ENCODE measurements at regions not wholly inside any gene's neighbourhood (a gene's known extent, or its start where the extent isn't known, plus 50 kb on each side); places are given as distances from the start of the nearest gene placed in this dataset.

- Histone ChIP-seq H3K4me2 (ENCODE audit: low read depth, low read length) (no peak overlapping the region), H3K27ac (ENCODE audit: low read length) (no peak overlapping the region), H3K79me2 (ENCODE audit: low read length) (no peaks in the 10 kb centered on the region), H3K9ac (ENCODE audit: low read length) (no peak overlapping the region), H4K20me1 (ENCODE audit: insufficient read depth, low read length) (no peaks in the 10 kb centered on the region), H3K4me1 (ENCODE audit: low read length) (no peaks in the 10 kb centered on the region), H3K4me3 (ENCODE audit: low read length) (no peak overlapping the region), H3K27me3 (replicated peaks; ENCODE audit: insufficient read depth, low read length) (no peaks in the 10 kb centered on the region), H3K9me3 (replicated peaks; ENCODE audit: insufficient read depth, low read length) (no peaks in the 10 kb centered on the region), H3K36me3 (replicated peaks; ENCODE audit: insufficient read depth, low read length) (no peaks in the 10 kb centered on the region), H3F3A (ENCODE audit: insufficient read depth, low read length) (no peaks in the 10 kb centered on the region), H2AFZ (ENCODE audit: low read length) (no peak overlapping the region), H3K9me2 (replicated peaks; ENCODE audit: insufficient read depth, low read length) (no peaks in the 10 kb centered on the region)
- TF ChIP-seq EZH2phosphoT487 (IDR thresholded peaks at IDR 0.05; ENCODE audit: low read length) (no peak), CTCF (IDR thresholded peaks at IDR 0.05; ENCODE audit: low read length) (no peak), EZH2 (optimal IDR thresholded peaks at IDR 0.05; ENCODE audit: low read depth, low read length) (no peak)
- DNase-seq: no peak
These were observed 186.3 kb upstream of the VSTM2A start for GRCh38 chr7:54355842-54356241.

GRCh38 chr7:54360075-54360840 lies 181.9 kb upstream of the VSTM2A start:
- Histone ChIP-seq H4K20me1 (ENCODE audit: insufficient read depth, low read length) (no peaks in the 10 kb centered on the region), H3K4me1 (ENCODE audit: low read length) (no peaks in the 10 kb centered on the region), H3F3A (ENCODE audit: insufficient read depth, low read length) (no peaks in the 10 kb centered on the region), H3K4me3 (ENCODE audit: low read length) (no peak overlapping the region), H3K9me3 (replicated peaks; ENCODE audit: insufficient read depth, low read length) (no peaks in the 10 kb centered on the region), H3K4me2 (ENCODE audit: low read depth, low read length) (no peak overlapping the region), H3K27me3 (replicated peaks; ENCODE audit: insufficient read depth, low read length) (no peaks in the 10 kb centered on the region), H2AFZ (ENCODE audit: low read length) (no peak overlapping the region), H3K9ac (ENCODE audit: low read length) (no peak overlapping the region), H3K9me2 (replicated peaks; ENCODE audit: insufficient read depth, low read length) (no peaks in the 10 kb centered on the region), H3K36me3 (replicated peaks; ENCODE audit: insufficient read depth, low read length) (no peaks in the 10 kb centered on the region), H3K79me2 (ENCODE audit: low read length) (no peaks in the 10 kb centered on the region), H3K27ac (ENCODE audit: low read length) (no peak overlapping the region)
- TF ChIP-seq EZH2phosphoT487 (IDR thresholded peaks at IDR 0.05; ENCODE audit: low read length): no peak
- no peak for TF ChIP-seq CTCF (IDR thresholded peaks at IDR 0.05; ENCODE audit: low read length)
- DNase-seq: no peak

- H3K27ac ChIP-seq (ENCODE audit: low read length): no peak overlapping the region
- no peaks in the 10 kb centered on the region for H3K9me2 ChIP-seq (replicated peaks; ENCODE audit: insufficient read depth, low read length)
- H3K4me1 ChIP-seq (ENCODE audit: low read length): no peaks in the 10 kb centered on the region
- H3K36me3 ChIP-seq (replicated peaks; ENCODE audit: insufficient read depth, low read length): no peaks in the 10 kb centered on the region
- H3K79me2 ChIP-seq (ENCODE audit: low read length): no peaks in the 10 kb centered on the region
- TF ChIP-seq EZH2 (optimal IDR thresholded peaks at IDR 0.05; ENCODE audit: low read depth, low read length): no peak
- no peak for TF ChIP-seq CTCF (IDR thresholded peaks at IDR 0.05; ENCODE audit: low read length)
- no peak for TF ChIP-seq EZH2phosphoT487 (IDR thresholded peaks at IDR 0.05; ENCODE audit: low read length)
- H3K4me3 ChIP-seq (ENCODE audit: low read length): no peak overlapping the region
- H2AFZ ChIP-seq (ENCODE audit: low read length): no peak overlapping the region
- no peak overlapping the region for H3K4me2 ChIP-seq (ENCODE audit: low read depth, low read length)
- H3K9me3 ChIP-seq (replicated peaks; ENCODE audit: insufficient read depth, low read length): no peaks in the 10 kb centered on the region; the same call in 1 of the 2 replicates
- H3K9ac ChIP-seq (ENCODE audit: low read length): no peak overlapping the region
- H3K27me3 ChIP-seq (replicated peaks; ENCODE audit: insufficient read depth, low read length): no peaks in the 10 kb centered on the region
- H4K20me1 ChIP-seq (ENCODE audit: insufficient read depth, low read length): no peaks in the 10 kb centered on the region
- DNase-seq: no peak
- H3F3A ChIP-seq (ENCODE audit: insufficient read depth, low read length): no peaks in the 10 kb centered on the region
These were observed 151.6 kb upstream of the VSTM2A start for GRCh38 chr7:54390565-54390964.

All from MM.1S (cell line).